IMR-90 (cell line): ENCODE measurements at regions not wholly inside any gene's neighbourhood (a gene's known extent, or its start where the extent isn't known, plus 50 kb on each side); places are given as distances from the start of the nearest gene placed in this dataset.

ENCODE experiments used
- ATAC-seq: fragments of 200-7000 bp; cut with Tn5 transposase; 2 replicates; pipeline ENCODE4 v1.9.1; 2020; ENCODE audit warnings: low read depth, mild to moderate bottlenecking, moderate library complexity
- BruUV-seq: library from RNA; stranded (reverse); fragments of 400-500 nt; replicated peaks from 2 replicates; lab custom pipeline; 2021; lab: Mats Ljungman, UMichigan
- CTCF ChIA-PET: fragments of 300-600 bp; formaldehyde crosslinking; extraction: SDS; loops from one replicate; lab custom pipeline; 2021; ENCODE audit warnings: antibody characterized with exemption; lab: Yijun Ruan, JAX
- POLR2A ChIA-PET: fragments of 300-600 bp; sonication (Branson Sonifier 250); formaldehyde crosslinking; loops from one replicate; lab custom pipeline; 2022; ENCODE audit warnings: antibody characterized with exemption; ENCODE audit not compliant: unreplicated experiment; lab: Charles Lee
- DNase-seq: peaks from one replicate; pipeline ENCODE4 v3.0.0; 2013
- H2AFZ ChIP-seq: replicated peaks from 2 replicates; pipeline ENCODE3; 2013; ENCODE audit warnings: low read length, mild to moderate bottlenecking; ENCODE audit not compliant: poor library complexity
- H2AK5ac ChIP-seq: 2 replicates; pipeline ENCODE4 v1.6.1; 2013; ENCODE audit warnings: low read depth, low read length, inconsistent platforms
- H2AK9ac ChIP-seq: replicated peaks from 2 replicates; pipeline ENCODE3; 2013; ENCODE audit warnings: mild to moderate bottlenecking, low read depth, low read length, moderate library complexity; ENCODE audit not compliant: poor library complexity
- H2BK120ac ChIP-seq: 2 replicates; pipeline ENCODE4 v1.6.1; 2013; ENCODE audit warnings: low read depth, low read length, inconsistent platforms
- H2BK15ac ChIP-seq: 3 replicates; pipeline ENCODE4 v1.6.1; 2013; ENCODE audit warnings: low read depth, low read length, inconsistent platforms
- H2BK20ac ChIP-seq: 2 replicates; pipeline ENCODE4 v1.6.1; 2013; ENCODE audit warnings: low read depth, mild to moderate bottlenecking, inconsistent platforms, low read length, moderate library complexity
- H2BK5ac ChIP-seq: 2 replicates; pipeline ENCODE4 v1.6.1; 2013; ENCODE audit warnings: mild to moderate bottlenecking, low read depth, low read length, inconsistent platforms; ENCODE audit not compliant: poor library complexity, severe bottlenecking
- H3K14ac ChIP-seq: replicated peaks from 2 replicates; pipeline ENCODE4 v1.6.1; 2013; ENCODE audit warnings: low read depth, low read length, inconsistent platforms
- H3K18ac ChIP-seq: 2 replicates; pipeline ENCODE4 v1.6.1; 2013; ENCODE audit warnings: low read depth, low read length, control low read depth
- H3K23ac ChIP-seq: 2 replicates; pipeline ENCODE4 v1.6.1; 2013; ENCODE audit warnings: low read depth, low read length, inconsistent platforms
- H3K27ac ChIP-seq: 2 replicates; pipeline ENCODE4 v1.5.1; 2013; ENCODE audit warnings: mild to moderate bottlenecking, control low read depth, low read length; ENCODE audit not compliant: insufficient read depth
- H3K27me3 ChIP-seq: 2 replicates; pipeline ENCODE4 v1.6.1; 2013; ENCODE audit warnings: low read length; ENCODE audit not compliant: control insufficient read depth, insufficient read depth
- H3K36me3 ChIP-seq: 2 replicates; pipeline ENCODE4 v1.6.1; 2013; ENCODE audit warnings: low read length, mixed read lengths; ENCODE audit not compliant: control insufficient read depth, insufficient read depth
- H3K4ac ChIP-seq: 2 replicates; pipeline ENCODE4 v1.6.1; 2013; ENCODE audit warnings: low read depth, low read length, inconsistent platforms
- H3K4me1 ChIP-seq: 2 replicates; pipeline ENCODE4 v1.6.1; 2013; ENCODE audit warnings: low read length, mixed read lengths; ENCODE audit not compliant: control insufficient read depth, insufficient read depth
- H3K4me2 ChIP-seq: 2 replicates; pipeline ENCODE4 v1.6.1; 2013; ENCODE audit warnings: low read depth, mild to moderate bottlenecking, control low read depth, low read length, moderate library complexity
- H3K4me3 ChIP-seq: 2 replicates; pipeline ENCODE4 v1.5.1; 2013; ENCODE audit warnings: low read depth, mild to moderate bottlenecking, control low read depth, low read length, moderate library complexity; ENCODE audit not compliant: insufficient read depth
- H3K56ac ChIP-seq: 2 replicates; pipeline ENCODE4 v1.6.1; 2013; ENCODE audit warnings: low read length, inconsistent platforms; ENCODE audit not compliant: insufficient read depth; ENCODE audit errors: extremely low read depth
- H3K79me1 ChIP-seq, 2 experiments: 2 replicates each; pipeline ENCODE4 v1.6.1; 2013; ENCODE audit warnings: low read length in 2 of 2, inconsistent platforms in 1 of 2, low read depth in 1 of 2
- H3K9ac ChIP-seq: 2 replicates; pipeline ENCODE4 v1.6.1; 2013; ENCODE audit warnings: low read depth, low read length, control low read depth
- H3K9me1 ChIP-seq: 2 replicates; pipeline ENCODE4 v1.6.1; 2013; ENCODE audit warnings: low read length, inconsistent platforms; ENCODE audit not compliant: insufficient read depth
- H3K9me3 ChIP-seq: 2 replicates; pipeline ENCODE4 v1.6.1; 2013; ENCODE audit warnings: low read length; ENCODE audit not compliant: control insufficient read depth, insufficient read depth
- H4K20me1 ChIP-seq: 2 replicates; pipeline ENCODE4 v1.6.1; 2013; ENCODE audit warnings: low read length, inconsistent platforms; ENCODE audit not compliant: insufficient read depth
- H4K5ac ChIP-seq: 2 replicates; pipeline ENCODE4 v1.6.1; 2013; ENCODE audit warnings: mild to moderate bottlenecking, low read depth, low read length, control low read depth
- H4K8ac ChIP-seq, 2 experiments: 2 replicates each; pipeline ENCODE4 v1.6.1; 2013; ENCODE audit warnings: low read depth in 2 of 2, low read length in 2 of 2, control low read depth in 1 of 2, inconsistent platforms in 1 of 2
- H4K91ac ChIP-seq: 2 replicates; pipeline ENCODE4 v1.6.1; 2013; ENCODE audit warnings: low read depth, low read length, inconsistent platforms; ENCODE audit not compliant: insufficient read depth
- BHLHE40 ChIP-seq: fragments of 150-350 bp; IDR thresholded peaks from 2 replicates; pipeline ENCODE4 v1.6.1; 2016; ENCODE audit warnings: mild to moderate bottlenecking, low read depth, low read length
- CEBPB ChIP-seq: IDR thresholded peaks from 2 replicates; pipeline ENCODE4 v1.6.1; 2012; ENCODE audit warnings: low read depth, low read length, improper control_type of control experiment
- CHD1 ChIP-seq: IDR thresholded peaks from 2 replicates; pipeline ENCODE4 v1.6.1; 2012; ENCODE audit warnings: low read depth, low read length, improper control_type of control experiment
- FOS ChIP-seq: fragments of 150-350 bp; IDR thresholded peaks from 2 replicates; pipeline ENCODE4 v1.6.1; 2016; ENCODE audit warnings: low read depth, low read length
- MAFK ChIP-seq: IDR thresholded peaks from 2 replicates; pipeline ENCODE4 v1.6.1; 2012; ENCODE audit warnings: low read depth, low read length, improper control_type of control experiment
- MAZ ChIP-seq: IDR thresholded peaks from 2 replicates; pipeline ENCODE4 v1.6.1; 2012; ENCODE audit warnings: low read depth, mild to moderate bottlenecking, low read length, improper control_type of control experiment, moderate library complexity, borderline replicate concordance
- MXI1 ChIP-seq: IDR thresholded peaks from 2 replicates; pipeline ENCODE4 v1.6.1; 2012; ENCODE audit warnings: low read depth, mild to moderate bottlenecking, low read length, moderate library complexity, borderline replicate concordance
- NFE2L2 ChIP-seq: fragments of 150-350 bp; IDR thresholded peaks from 2 replicates; pipeline ENCODE4 v1.6.1; 2016; ENCODE audit warnings: low read depth, mild to moderate bottlenecking, low read length
- POLR2A ChIP-seq: IDR thresholded peaks from 2 replicates; pipeline ENCODE4 v1.6.1; 2012; ENCODE audit warnings: mild to moderate bottlenecking, low read depth, low read length
- RAD21 ChIP-seq: IDR thresholded peaks from 2 replicates; pipeline ENCODE4 v1.6.1; 2012; ENCODE audit warnings: low read length, improper control_type of control experiment
- RCOR1 ChIP-seq: IDR thresholded peaks from 2 replicates; pipeline ENCODE4 v1.6.1; 2012; ENCODE audit warnings: mild to moderate bottlenecking, low read length, improper control_type of control experiment; ENCODE audit not compliant: insufficient replicate concordance
- RFX5 ChIP-seq: IDR thresholded peaks from 2 replicates; pipeline ENCODE4 v1.8.0; 2012; ENCODE audit warnings: low read depth, mild to moderate bottlenecking, low read length, moderate library complexity
- SMC3 ChIP-seq: fragments of 150-350 bp; IDR thresholded peaks from 2 replicates; pipeline ENCODE4 v1.6.1; 2016; ENCODE audit warnings: low read depth, mild to moderate bottlenecking, antibody characterized with exemption, low read length, moderate library complexity
- USF2 ChIP-seq: fragments of 150-350 bp; IDR thresholded peaks from 2 replicates; pipeline ENCODE4 v1.6.1; 2017; ENCODE audit warnings: mild to moderate bottlenecking, antibody characterized with exemption, low read length, low read depth
- WGBS, 2 experiments: methylation state at CpG; one replicate each; pipeline versions ENCODE4 v1.1.5 to v1.1.7; 2013; ENCODE audit warnings: missing lambda C conversion rate in 2 of 2; ENCODE audit not compliant: insufficient read length in 1 of 2; ENCODE audit errors: extremely low coverage in 2 of 2; 5-methylcytosine and 5-hydroxymethylcytosine counted together
- dilution Hi-C: fragments of 300-500 bp; cut with HindIII; formaldehyde crosslinking; loops from one replicate; pipeline ENCODE4 v1.14.3; 2018; ENCODE audit warnings: low sequenced_read_pairs; ENCODE audit not compliant: unreplicated experiment
- in situ Hi-C: fragments of 300-500 bp; cut with MboI; formaldehyde crosslinking; loops from 3 replicates; pipeline ENCODE4 v1.14.3; 2019; ENCODE audit warnings: low sequenced_read_pairs, inconsistent platforms, mixed read lengths
- intact Hi-C: fragments of 100-400 bp; cut with micrococcal nuclease; formaldehyde crosslinking; loops from 2 replicates; pipeline ENCODE4 v1.10.0; 2022
- TF ChIP-seq, protein P1 (sequence below): conservative IDR thresholded peaks from 2 replicates; pipeline ENCODE4 v1.5.1; 2012; ENCODE audit warnings: mild to moderate bottlenecking, low read depth, low read length, improper control_type of control experiment
- TF ChIP-seq, protein P2 (sequence below): fragments of 150-350 bp; IDR thresholded peaks from 2 replicates; pipeline ENCODE4 v1.6.1; 2016; ENCODE audit warnings: low read depth, mild to moderate bottlenecking, low read length, moderate library complexity, borderline replicate concordance

DNA sequence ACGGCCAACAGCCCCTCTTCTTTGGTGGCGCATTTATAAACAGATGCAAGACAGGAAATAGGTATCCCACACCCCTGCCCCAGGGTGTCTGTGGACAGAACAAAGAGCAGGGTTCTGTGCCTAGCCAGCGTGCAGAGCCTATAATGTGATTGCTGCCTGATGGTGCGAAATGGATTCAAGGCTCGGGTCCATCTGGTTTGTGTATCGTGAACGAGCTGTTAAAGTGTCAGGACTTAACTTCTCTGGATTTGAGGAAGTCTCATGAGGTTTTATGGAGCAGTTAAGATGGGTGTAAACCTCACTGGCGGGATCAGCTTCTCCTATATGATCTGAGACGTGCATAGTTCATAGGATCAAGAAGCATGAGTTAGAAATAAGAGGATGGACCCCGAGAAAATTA is 388.7 kb upstream of the TBX3 start:
- TF ChIP-seq USF2 = no peak
- no peak for TF ChIP-seq FOS
- no peak for TF ChIP-seq CHD1
- TF ChIP-seq POLR2A = no peak
- no peak for TF ChIP-seq NFE2L2
- TF ChIP-seq RAD21 = no peak
- TF ChIP-seq MAFK = no peak
- no peak for TF ChIP-seq BHLHE40
- TF ChIP-seq, protein P1, sequence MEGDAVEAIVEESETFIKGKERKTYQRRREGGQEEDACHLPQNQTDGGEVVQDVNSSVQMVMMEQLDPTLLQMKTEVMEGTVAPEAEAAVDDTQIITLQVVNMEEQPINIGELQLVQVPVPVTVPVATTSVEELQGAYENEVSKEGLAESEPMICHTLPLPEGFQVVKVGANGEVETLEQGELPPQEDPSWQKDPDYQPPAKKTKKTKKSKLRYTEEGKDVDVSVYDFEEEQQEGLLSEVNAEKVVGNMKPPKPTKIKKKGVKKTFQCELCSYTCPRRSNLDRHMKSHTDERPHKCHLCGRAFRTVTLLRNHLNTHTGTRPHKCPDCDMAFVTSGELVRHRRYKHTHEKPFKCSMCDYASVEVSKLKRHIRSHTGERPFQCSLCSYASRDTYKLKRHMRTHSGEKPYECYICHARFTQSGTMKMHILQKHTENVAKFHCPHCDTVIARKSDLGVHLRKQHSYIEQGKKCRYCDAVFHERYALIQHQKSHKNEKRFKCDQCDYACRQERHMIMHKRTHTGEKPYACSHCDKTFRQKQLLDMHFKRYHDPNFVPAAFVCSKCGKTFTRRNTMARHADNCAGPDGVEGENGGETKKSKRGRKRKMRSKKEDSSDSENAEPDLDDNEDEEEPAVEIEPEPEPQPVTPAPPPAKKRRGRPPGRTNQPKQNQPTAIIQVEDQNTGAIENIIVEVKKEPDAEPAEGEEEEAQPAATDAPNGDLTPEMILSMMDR = no peak
- TF ChIP-seq RCOR1 = no peak
- no peak for TF ChIP-seq CEBPB
- TF ChIP-seq, protein P2, sequence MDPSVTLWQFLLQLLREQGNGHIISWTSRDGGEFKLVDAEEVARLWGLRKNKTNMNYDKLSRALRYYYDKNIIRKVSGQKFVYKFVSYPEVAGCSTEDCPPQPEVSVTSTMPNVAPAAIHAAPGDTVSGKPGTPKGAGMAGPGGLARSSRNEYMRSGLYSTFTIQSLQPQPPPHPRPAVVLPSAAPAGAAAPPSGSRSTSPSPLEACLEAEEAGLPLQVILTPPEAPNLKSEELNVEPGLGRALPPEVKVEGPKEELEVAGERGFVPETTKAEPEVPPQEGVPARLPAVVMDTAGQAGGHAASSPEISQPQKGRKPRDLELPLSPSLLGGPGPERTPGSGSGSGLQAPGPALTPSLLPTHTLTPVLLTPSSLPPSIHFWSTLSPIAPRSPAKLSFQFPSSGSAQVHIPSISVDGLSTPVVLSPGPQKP = no peak
- TF ChIP-seq RFX5 = no peak
- no peak for TF ChIP-seq SMC3
- TF ChIP-seq MAZ = no peak
- TF ChIP-seq MXI1 = no peak
- H2BK20ac ChIP-seq = no peak overlapping the region
- no peak overlapping the region for H3K18ac ChIP-seq
- no peaks in the 10 kb centered on the region for H3K9me1 ChIP-seq
- H3K36me3 ChIP-seq = no peaks in the 10 kb centered on the region
- WGBS, 2 experiments = 57% methylated on average over 4 of the region's 10 CpGs; no CpG with 5 or more reads in 1 of the 2 experiments
- no peak overlapping the region for H2BK15ac ChIP-seq
- no peak overlapping the region for H3K27ac ChIP-seq
- H4K20me1 ChIP-seq = no peaks in the 10 kb centered on the region
- H3K9ac ChIP-seq = no peak overlapping the region
- dilution Hi-C loops = no loop called here
- no peak overlapping the region for H4K91ac ChIP-seq
- no peak overlapping the region for H3K4me2 ChIP-seq
- no peak overlapping the region for H3K4me3 ChIP-seq
- no peak overlapping the region for H3K23ac ChIP-seq
- no peak overlapping the region for H2BK120ac ChIP-seq
- H4K5ac ChIP-seq = no peak overlapping the region
- H4K8ac ChIP-seq = no peak overlapping the region
- H3K4me1 ChIP-seq = no peaks in the 10 kb centered on the region
- no peak overlapping the region for H2BK5ac ChIP-seq
- CTCF ChIA-PET = no interaction called here
- H3K79me1 ChIP-seq = no peaks in the 10 kb centered on the region
- no peak overlapping the region for H3K56ac ChIP-seq
- no peaks in the 10 kb centered on the region; the same call in 1 of the 2 replicates for H3K27me3 ChIP-seq
- no peak overlapping the region for H3K14ac ChIP-seq
- no peak overlapping the region for H2AK9ac ChIP-seq
- POLR2A ChIA-PET = no interaction called here
- H2AFZ ChIP-seq = no peak overlapping the region
- in situ Hi-C loops = no loop called here
- DNase-seq (no peak), ATAC-seq (no peak)
- no peak overlapping the region for H3K4ac ChIP-seq
- H3K9me3 ChIP-seq = no peaks in the 10 kb centered on the region
- no peak overlapping the region for H2AK5ac ChIP-seq
- BruUV-seq = no TSS peak
- intact Hi-C loops = no loop called here
